Lower lobe of right lung (tissue), 2 donors: ENCODE measurements at regions not wholly inside any gene's neighbourhood (a gene's known extent, or its start where the extent isn't known, plus 50 kb on each side); places are given as distances from the start of the nearest gene placed in this dataset.

Source experiments
- ATAC-seq, 2 donors: fragments of 200-7000 bp; cut with Tn5 transposase; one replicate each; pipeline ENCODE4 v1.9.1; 2020 to 2022; ENCODE audit warnings: mild to moderate bottlenecking in 2 of 2, moderate library complexity in 2 of 2
- DNase-seq: peaks from one replicate; pipeline ENCODE4 v3.0.0-alpha.2; 2020
- H3K27ac ChIP-seq: fragments of 200-600 bp; one replicate; pipeline ENCODE4 v1.8.0; 2022
- H3K27me3 ChIP-seq: fragments of 200-600 bp; one replicate; pipeline ENCODE4 v1.8.0; 2022; ENCODE audit warnings: low read depth
- H3K36me3 ChIP-seq: fragments of 200-600 bp; one replicate; pipeline ENCODE4 v1.8.0; 2022; ENCODE audit warnings: mild to moderate bottlenecking
- H3K4me1 ChIP-seq: fragments of 200-600 bp; one replicate; pipeline ENCODE4 v1.8.0; 2022
- H3K4me3 ChIP-seq: fragments of 200-600 bp; one replicate; pipeline ENCODE4 v1.8.0; 2022; ENCODE audit warnings: mild to moderate bottlenecking
- H3K9me3 ChIP-seq: fragments of 200-600 bp; one replicate; pipeline ENCODE4 v1.8.0; 2022
- intact Hi-C: fragments of 100-400 bp; cut with DNase I; formaldehyde crosslinking; loops from one replicate; pipeline ENCODE4 v1.11.0; 2022
- TF ChIP-seq, protein P1 (sequence below): fragments of 200-600 bp; IDR thresholded peaks from one replicate; pipeline ENCODE4 v1.8.0; 2022; ENCODE audit warnings: antibody characterized with exemption, mild to moderate bottlenecking
- donor health status: DM: no; HTN: yes; CAD: no; lungs with severe emphysema.

DNA sequence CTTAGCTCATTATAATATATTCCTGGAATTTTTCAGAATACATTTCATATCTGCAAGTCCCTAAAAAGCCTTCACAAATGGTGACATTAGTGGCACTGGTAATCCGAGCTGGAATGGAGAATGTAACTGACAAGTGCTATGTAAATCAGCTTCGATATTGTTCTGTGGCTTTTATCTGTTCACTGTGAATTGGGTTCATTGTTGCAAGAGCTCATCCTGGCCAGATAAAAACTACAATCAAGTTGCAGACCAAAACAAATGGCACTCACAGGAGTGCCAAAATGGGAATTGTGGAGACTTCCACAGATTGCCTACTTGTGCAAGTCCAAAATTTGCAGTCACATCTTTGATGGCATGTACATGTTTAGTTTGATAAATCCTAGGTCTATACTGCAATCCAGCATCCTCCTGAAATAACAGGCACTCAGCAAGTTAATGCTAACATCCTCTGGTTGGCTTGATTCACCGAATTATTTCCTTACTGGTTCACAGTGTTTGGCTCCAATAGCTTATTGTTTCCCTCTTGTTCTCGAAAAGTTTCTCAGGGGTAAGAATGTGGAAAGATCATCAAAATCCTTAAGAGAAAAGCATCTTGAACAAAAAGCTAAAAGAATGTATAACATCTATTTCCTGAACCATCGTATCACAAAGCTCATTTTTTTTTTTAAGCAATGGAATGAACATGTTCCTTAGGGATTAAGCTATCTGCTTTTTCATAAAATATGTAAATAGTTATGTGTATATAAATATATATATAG, 904.9 kb downstream of the CENPC start:
- Histone ChIP-seq H3K9me3 (no peaks in the 10 kb centered on the region), H3K27ac (no peak overlapping the region), H3K4me1 (no peaks in the 10 kb centered on the region), H3K27me3 (no peaks in the 10 kb centered on the region), H3K36me3 (no peaks in the 10 kb centered on the region), H3K4me3 (no peak overlapping the region)
- intact Hi-C loops, result no loop called here
- DNase-seq, result no peak
- no peak for ATAC-seq
- TF ChIP-seq, protein P1, sequence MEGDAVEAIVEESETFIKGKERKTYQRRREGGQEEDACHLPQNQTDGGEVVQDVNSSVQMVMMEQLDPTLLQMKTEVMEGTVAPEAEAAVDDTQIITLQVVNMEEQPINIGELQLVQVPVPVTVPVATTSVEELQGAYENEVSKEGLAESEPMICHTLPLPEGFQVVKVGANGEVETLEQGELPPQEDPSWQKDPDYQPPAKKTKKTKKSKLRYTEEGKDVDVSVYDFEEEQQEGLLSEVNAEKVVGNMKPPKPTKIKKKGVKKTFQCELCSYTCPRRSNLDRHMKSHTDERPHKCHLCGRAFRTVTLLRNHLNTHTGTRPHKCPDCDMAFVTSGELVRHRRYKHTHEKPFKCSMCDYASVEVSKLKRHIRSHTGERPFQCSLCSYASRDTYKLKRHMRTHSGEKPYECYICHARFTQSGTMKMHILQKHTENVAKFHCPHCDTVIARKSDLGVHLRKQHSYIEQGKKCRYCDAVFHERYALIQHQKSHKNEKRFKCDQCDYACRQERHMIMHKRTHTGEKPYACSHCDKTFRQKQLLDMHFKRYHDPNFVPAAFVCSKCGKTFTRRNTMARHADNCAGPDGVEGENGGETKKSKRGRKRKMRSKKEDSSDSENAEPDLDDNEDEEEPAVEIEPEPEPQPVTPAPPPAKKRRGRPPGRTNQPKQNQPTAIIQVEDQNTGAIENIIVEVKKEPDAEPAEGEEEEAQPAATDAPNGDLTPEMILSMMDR, result no peak

DNA sequence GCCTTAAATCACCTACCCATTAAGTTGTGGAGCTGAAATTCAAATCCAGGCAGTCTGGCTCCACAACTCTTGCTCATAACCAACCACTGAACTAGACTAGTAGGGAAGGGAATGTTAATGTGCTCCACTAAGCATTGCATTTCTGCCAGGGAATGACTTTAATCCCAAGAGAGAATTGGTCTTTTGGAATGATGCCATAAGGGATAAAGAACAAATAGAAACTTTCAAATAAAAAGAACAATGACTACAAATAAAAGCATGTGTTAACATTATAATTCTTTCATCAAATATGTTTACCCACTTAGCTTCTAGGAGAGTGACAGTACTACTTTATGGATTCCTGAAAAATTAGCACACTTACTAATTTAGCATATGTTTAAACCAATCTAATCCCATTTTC, 905.9 kb downstream of the CENPC start:
- no peaks in the 10 kb centered on the region for H3K36me3 ChIP-seq
- ATAC-seq (no peak), DNase-seq (no peak)
- H3K4me1 ChIP-seq, result no peaks in the 10 kb centered on the region
- no peaks in the 10 kb centered on the region for H3K9me3 ChIP-seq
- TF ChIP-seq, protein P1, result no peak
- H3K27me3 ChIP-seq, result no peaks in the 10 kb centered on the region
- intact Hi-C loops, result no loop called here
- H3K27ac ChIP-seq, result no peak overlapping the region
- H3K4me3 ChIP-seq, result no peak overlapping the region

DNA sequence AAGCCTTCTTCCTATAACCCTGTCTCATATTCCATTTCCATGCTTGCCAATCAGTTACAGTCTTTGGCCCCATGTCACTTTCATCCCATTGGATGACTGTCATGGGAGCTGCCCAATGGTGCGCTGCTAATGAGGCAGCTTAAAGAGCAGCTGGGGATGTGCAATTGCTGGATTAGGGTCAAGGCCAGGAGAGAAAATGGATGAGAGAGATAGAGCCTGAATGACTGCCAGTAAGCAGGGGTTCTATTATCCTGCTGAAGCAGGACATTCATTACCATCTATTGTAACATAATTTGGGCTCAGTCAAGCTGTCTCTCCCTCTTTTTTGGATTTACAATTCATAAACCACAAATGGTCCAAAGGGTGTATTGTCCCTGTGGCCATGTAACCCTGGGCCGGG, 909.0 kb downstream of the CENPC start:
- TF ChIP-seq, protein P1, result no peak
- no peaks in the 10 kb centered on the region for H3K4me1 ChIP-seq
- no peaks in the 10 kb centered on the region for H3K9me3 ChIP-seq
- DNase-seq (no peak), ATAC-seq (no peak)
- intact Hi-C loops, result no loop called here
- H3K27me3 ChIP-seq, result no peaks in the 10 kb centered on the region
- H3K36me3 ChIP-seq, result no peaks in the 10 kb centered on the region
- H3K4me3 ChIP-seq, result no peak overlapping the region
- no peak overlapping the region for H3K27ac ChIP-seq

DNA sequence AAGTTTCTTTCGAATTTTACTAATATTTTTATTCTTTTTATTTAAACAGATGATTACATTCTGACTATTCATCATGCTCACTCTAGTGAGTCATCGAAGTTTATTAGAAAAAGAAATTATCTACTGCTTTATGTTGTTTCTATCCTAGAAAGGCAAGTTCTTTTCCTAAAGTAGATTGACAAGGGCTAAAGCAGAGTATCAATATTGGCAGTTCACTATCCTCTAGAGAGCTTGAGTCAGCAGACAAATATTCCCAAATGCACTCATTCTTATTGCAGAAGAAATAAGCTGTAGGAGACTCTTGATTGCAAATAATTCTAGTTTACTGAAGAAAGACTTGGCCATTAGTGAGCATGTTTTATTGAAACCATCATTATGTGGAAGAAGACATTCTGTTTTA, 911.8 kb downstream of the CENPC start:
- Histone ChIP-seq H3K4me1 (no peaks in the 10 kb centered on the region), H3K27ac (no peak overlapping the region), H3K9me3 (no peaks in the 10 kb centered on the region), H3K27me3 (no peaks in the 10 kb centered on the region), H3K36me3 (no peaks in the 10 kb centered on the region), H3K4me3 (no peak overlapping the region)
- no peak for DNase-seq
- intact Hi-C loops, result no loop called here
- TF ChIP-seq, protein P1, result no peak
- no peak for ATAC-seq

DNA sequence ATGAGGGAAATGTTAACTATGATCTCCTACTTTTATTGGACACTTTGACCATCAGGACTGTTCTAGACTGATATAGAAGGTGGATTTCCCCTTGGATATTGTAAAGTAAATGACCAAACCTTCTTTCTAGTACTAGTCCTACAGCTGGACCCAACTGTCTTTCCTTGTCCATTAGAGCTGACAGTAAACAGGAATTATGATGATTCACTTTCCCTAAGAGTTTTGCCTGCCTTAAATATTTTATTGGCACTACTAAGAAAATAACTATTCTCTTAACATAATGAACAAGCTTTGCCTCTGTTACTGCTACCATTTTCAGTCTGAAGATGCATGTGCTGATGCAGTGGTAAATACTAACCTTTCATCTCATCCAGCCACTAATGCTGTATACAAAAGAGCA, 915.4 kb downstream of the CENPC start:
- H3K36me3 ChIP-seq, result no peaks in the 10 kb centered on the region
- intact Hi-C loops, result no loop called here

More for the DNA sequence above, 915.4 kb downstream of the CENPC start:
- H3K27ac ChIP-seq, result no peak overlapping the region
- no peak for ATAC-seq
- no peak overlapping the region for H3K4me3 ChIP-seq
- H3K27me3 ChIP-seq, result no peaks in the 10 kb centered on the region
- H3K9me3 ChIP-seq, result no peaks in the 10 kb centered on the region
- no peaks in the 10 kb centered on the region for H3K4me1 ChIP-seq
- no peak for DNase-seq
- TF ChIP-seq, protein P1, result no peak
